SK-N-MC (cell line): ENCODE measurements at regions not wholly inside any gene's neighbourhood (a gene's known extent, or its start where the extent isn't known, plus 50 kb on each side); places are given as distances from the start of the nearest gene placed in this dataset.

ENCODE experiments used
- DNase-seq: peaks from one replicate; pipeline ENCODE4 v3.0.0-alpha.2; 2011; ENCODE audit warnings: low read depth, low spot score
- H3K27ac ChIP-seq: fragments of 200-600 bp; sonication (generic); 2 replicates; pipeline ENCODE4 v1.5.1; 2016; ENCODE audit warnings: mixed run types
- H3K36me3 ChIP-seq: fragments of 200-600 bp; sonication (generic); 2 replicates; pipeline ENCODE4 v1.6.1; 2017; ENCODE audit warnings: antibody characterized with exemption, low read length, mixed read lengths; ENCODE audit not compliant: insufficient read depth
- H3K4me3 ChIP-seq: fragments of 200-600 bp; sonication (generic); 2 replicates; pipeline ENCODE4 v1.5.1; 2016
- H3K9ac ChIP-seq: fragments of 200-600 bp; sonication (generic); 2 replicates; pipeline ENCODE4 v1.8.0; 2017; ENCODE audit warnings: mixed run types, mixed read lengths; ENCODE audit not compliant: insufficient read length
- H3K9me3 ChIP-seq: fragments of 200-600 bp; sonication (generic); 2 replicates; pipeline ENCODE4 v1.6.1; 2017; ENCODE audit warnings: low read depth, mild to moderate bottlenecking, antibody characterized with exemption, low read length, moderate library complexity, mixed read lengths
- EZH2 ChIP-seq: fragments of 200-600 bp; sonication (generic); IDR thresholded peaks from one replicate; pipeline ENCODE4 v1.6.1; 2017; ENCODE audit warnings: antibody characterized with exemption
- FOXP2 ChIP-seq: optimal IDR thresholded peaks from 2 replicates; pipeline ENCODE3; 2011; ENCODE audit warnings: mild to moderate bottlenecking, moderate library complexity; ENCODE audit not compliant: insufficient read depth; ENCODE audit errors: extremely low read length, control extremely low read depth
- POLR2AphosphoS5 ChIP-seq: IDR thresholded peaks from 2 replicates; pipeline ENCODE4 v1.6.1; 2012; ENCODE audit warnings: mild to moderate bottlenecking, low read depth, low read length, borderline replicate concordance

- no peak overlapping the region for H3K27ac ChIP-seq
- no peak for DNase-seq
Observed at GRCh38 chr6:170132011-170132521, 158.8 kb downstream of the DLL1 start.

GRCh38 chr6:170131351-170131750 lies 159.5 kb downstream of the DLL1 start:
- DNase-seq = no peak
- no peak for TF ChIP-seq FOXP2
- TF ChIP-seq EZH2 = no peak
- TF ChIP-seq POLR2AphosphoS5 = no peak
- Histone ChIP-seq H3K36me3 (no peaks in the 10 kb centered on the region), H3K9ac (no peak overlapping the region), H3K27ac (no peak overlapping the region), H3K4me3 (no peak overlapping the region), H3K9me3 (no peaks in the 10 kb centered on the region)

More at GRCh38 chr6:170132011-170132521, 158.8 kb downstream of the DLL1 start:
- H3K36me3 ChIP-seq = no peaks in the 10 kb centered on the region
- TF ChIP-seq EZH2 (no peak), FOXP2 (no peak), POLR2AphosphoS5 (no peak)
- H3K9ac ChIP-seq = no peak overlapping the region
- H3K4me3 ChIP-seq = no peak overlapping the region
- no peaks in the 10 kb centered on the region for H3K9me3 ChIP-seq

GRCh38 chr6:170130771-170131241 lies 160.1 kb downstream of the DLL1 start:
- no peak overlapping the region for H3K9ac ChIP-seq
- no peaks in the 10 kb centered on the region for H3K9me3 ChIP-seq
- no peak for TF ChIP-seq EZH2
- no peak for TF ChIP-seq FOXP2
- TF ChIP-seq POLR2AphosphoS5 = no peak
- H3K27ac ChIP-seq = no peak overlapping the region
- no peak for DNase-seq
- no peak overlapping the region for H3K4me3 ChIP-seq
- H3K36me3 ChIP-seq = no peaks in the 10 kb centered on the region

- no peak for DNase-seq
- H3K9ac ChIP-seq = no peak overlapping the region
- H3K27ac ChIP-seq = no peak overlapping the region
- H3K9me3 ChIP-seq = no peaks in the 10 kb centered on the region
- TF ChIP-seq FOXP2 = no peak
- no peak for TF ChIP-seq EZH2
- no peak for TF ChIP-seq POLR2AphosphoS5
- H3K4me3 ChIP-seq = no peak overlapping the region
- H3K36me3 ChIP-seq = no peaks in the 10 kb centered on the region
Observed at GRCh38 chr6:170130201-170130621, 160.7 kb downstream of the DLL1 start.

- Histone ChIP-seq H3K9ac (no peak overlapping the region), H3K36me3 (no peaks in the 10 kb centered on the region), H3K9me3 (no peaks in the 10 kb centered on the region), H3K27ac (no peak overlapping the region), H3K4me3 (no peak overlapping the region)
- no peak for DNase-seq
- TF ChIP-seq EZH2 = no peak
- no peak for TF ChIP-seq FOXP2
- no peak for TF ChIP-seq POLR2AphosphoS5
Observed at GRCh38 chr6:170129691-170130171, 161.1 kb downstream of the DLL1 start.

- Histone ChIP-seq H3K9ac (no peak overlapping the region), H3K27ac (no peak overlapping the region), H3K9me3 (no peaks in the 10 kb centered on the region), H3K4me3 (no peak overlapping the region), H3K36me3 (no peaks in the 10 kb centered on the region)
- TF ChIP-seq EZH2 = no peak
- no peak for TF ChIP-seq POLR2AphosphoS5
- no peak for TF ChIP-seq FOXP2
- DNase-seq = no peak
Observed at GRCh38 chr6:170128811-170129681, 161.8 kb downstream of the DLL1 start.

GRCh38 chr6:170128346-170128745 lies 162.5 kb downstream of the DLL1 start:
- no peak for TF ChIP-seq FOXP2
- TF ChIP-seq POLR2AphosphoS5 = no peak
- no peak for TF ChIP-seq EZH2
- H3K9me3 ChIP-seq = no peaks in the 10 kb centered on the region

GRCh38 chr6:170127151-170127550 lies 163.7 kb downstream of the DLL1 start:
- Histone ChIP-seq H3K27ac (no peak overlapping the region), H3K9ac (no peak overlapping the region), H3K9me3 (no peaks in the 10 kb centered on the region), H3K4me3 (no peak overlapping the region), H3K36me3 (no peaks in the 10 kb centered on the region)
- TF ChIP-seq POLR2AphosphoS5 = no peak
- no peak for TF ChIP-seq FOXP2
- no peak for TF ChIP-seq EZH2
- no peak for DNase-seq

More at GRCh38 chr6:170128346-170128745, 162.5 kb downstream of the DLL1 start:
- no peaks in the 10 kb centered on the region for H3K36me3 ChIP-seq
- H3K9ac ChIP-seq = no peak overlapping the region
- no peak overlapping the region for H3K4me3 ChIP-seq
- DNase-seq = no peak
- no peak overlapping the region for H3K27ac ChIP-seq
